Fibroblast of lung (primary cell): ENCODE measurements at regions not wholly inside any gene's neighbourhood (a gene's known extent, or its start where the extent isn't known, plus 50 kb on each side); places are given as distances from the start of the nearest gene placed in this dataset.

Experiments used
- DNase-seq, 2 donors: peaks; one replicate each; pipeline versions ENCODE4 v3.0.0 to v3.0.0-alpha.2; 2010; ENCODE audit warnings: low read depth in 2 of 2
- H2AFZ ChIP-seq: 2 replicates; pipeline ENCODE4 v1.5.1; 2012; ENCODE audit warnings: low read length, control low read depth, inconsistent platforms
- H3K27ac ChIP-seq: 2 replicates; pipeline ENCODE4 v1.5.1; 2011; ENCODE audit warnings: low read length, control low read depth; ENCODE audit not compliant: insufficient read depth
- H3K27me3 ChIP-seq: 2 replicates; pipeline ENCODE4 v1.5.1; 2011; ENCODE audit warnings: mild to moderate bottlenecking, low read length; ENCODE audit not compliant: control insufficient read depth, insufficient read depth
- H3K36me3 ChIP-seq: 2 replicates; pipeline ENCODE4 v1.5.1; 2011; ENCODE audit warnings: low read length; ENCODE audit not compliant: control insufficient read depth, insufficient read depth
- H3K4me1 ChIP-seq: 2 replicates; pipeline ENCODE4 v1.5.1; 2011; ENCODE audit warnings: low read length; ENCODE audit not compliant: control insufficient read depth, insufficient read depth; ENCODE audit errors: extremely low read depth
- H3K4me2 ChIP-seq: 2 replicates; pipeline ENCODE4 v1.5.1; 2011; ENCODE audit warnings: low read length, control low read depth; ENCODE audit not compliant: insufficient read depth; ENCODE audit errors: extremely low read depth
- H3K4me3 ChIP-seq, 4 experiments: fragments of 200-600 bp in 1 of 4; sonication (generic) in 1 of 4; replicated peaks in 1 of 4; 2 replicates each; pipeline ENCODE4 v1.5.1; 2011 to 2016; ENCODE audit warnings: low read length in 4 of 4, low read depth in 3 of 4, mild to moderate bottlenecking in 3 of 4, control low read depth in 2 of 4, inconsistent platforms in 1 of 4, mixed read lengths in 1 of 4; ENCODE audit not compliant: insufficient read depth in 1 of 4; ENCODE audit errors: control extremely low read depth in 1 of 4
- H3K79me2 ChIP-seq: 2 replicates; pipeline ENCODE4 v1.5.1; 2012; ENCODE audit warnings: mild to moderate bottlenecking, low read length, inconsistent platforms; ENCODE audit not compliant: control insufficient read depth, insufficient read depth
- H3K9ac ChIP-seq: 2 replicates; pipeline ENCODE4 v1.5.1; 2011; ENCODE audit warnings: mild to moderate bottlenecking, low read length, control low read depth; ENCODE audit not compliant: insufficient read depth
- H3K9me3 ChIP-seq: 2 replicates; pipeline ENCODE4 v1.5.1; 2012; ENCODE audit warnings: low read depth, low read length; ENCODE audit not compliant: control insufficient read depth, insufficient read depth
- H4K20me1 ChIP-seq: 2 replicates; pipeline ENCODE4 v1.5.1; 2011; ENCODE audit warnings: low read length; ENCODE audit not compliant: control insufficient read depth, insufficient read depth; ENCODE audit errors: extremely low read depth
- EZH2 ChIP-seq: IDR thresholded peaks from 2 replicates; pipeline ENCODE4 v1.5.1; 2012; ENCODE audit warnings: low read length, control low read depth, mild to moderate bottlenecking; ENCODE audit errors: missing control alignments
- TF ChIP-seq, protein P1 (sequence below), 2 donors: IDR thresholded peaks in 1 of 2; conservative IDR thresholded peaks in 1 of 2; 1 replicate in 1 of 2; 2 replicates in 1 of 2; pipeline ENCODE4 v1.5.1; 2011 to 2012; ENCODE audit warnings: low read length in 2 of 2, control low read depth in 1 of 2, inconsistent platforms in 1 of 2, low read depth in 1 of 2, mild to moderate bottlenecking in 1 of 2

DNA sequence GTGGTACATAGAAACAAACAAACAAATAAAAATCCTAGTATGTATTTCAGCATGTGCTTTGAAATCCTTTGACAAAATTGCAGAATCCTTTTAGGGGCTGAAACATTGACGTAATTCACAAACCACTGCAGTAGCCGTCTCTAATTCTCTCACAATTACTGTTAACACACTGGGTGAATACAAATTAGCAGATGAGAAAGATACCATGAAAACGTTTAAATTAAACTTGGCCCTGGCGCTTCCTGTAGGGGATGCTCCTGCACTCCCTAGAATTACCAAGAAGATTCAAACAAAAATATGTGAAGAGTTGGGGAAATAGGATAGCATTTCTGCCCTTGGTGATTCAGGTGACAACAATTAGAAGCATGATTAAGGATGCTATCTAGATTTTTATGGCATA, 772.5 kb upstream of the PRKX start:
- no peaks in the 10 kb centered on the region for H3K79me2 ChIP-seq
- no peaks in the 10 kb centered on the region for H4K20me1 ChIP-seq
- H2AFZ ChIP-seq, result no peak overlapping the region
- TF ChIP-seq, protein P1, sequence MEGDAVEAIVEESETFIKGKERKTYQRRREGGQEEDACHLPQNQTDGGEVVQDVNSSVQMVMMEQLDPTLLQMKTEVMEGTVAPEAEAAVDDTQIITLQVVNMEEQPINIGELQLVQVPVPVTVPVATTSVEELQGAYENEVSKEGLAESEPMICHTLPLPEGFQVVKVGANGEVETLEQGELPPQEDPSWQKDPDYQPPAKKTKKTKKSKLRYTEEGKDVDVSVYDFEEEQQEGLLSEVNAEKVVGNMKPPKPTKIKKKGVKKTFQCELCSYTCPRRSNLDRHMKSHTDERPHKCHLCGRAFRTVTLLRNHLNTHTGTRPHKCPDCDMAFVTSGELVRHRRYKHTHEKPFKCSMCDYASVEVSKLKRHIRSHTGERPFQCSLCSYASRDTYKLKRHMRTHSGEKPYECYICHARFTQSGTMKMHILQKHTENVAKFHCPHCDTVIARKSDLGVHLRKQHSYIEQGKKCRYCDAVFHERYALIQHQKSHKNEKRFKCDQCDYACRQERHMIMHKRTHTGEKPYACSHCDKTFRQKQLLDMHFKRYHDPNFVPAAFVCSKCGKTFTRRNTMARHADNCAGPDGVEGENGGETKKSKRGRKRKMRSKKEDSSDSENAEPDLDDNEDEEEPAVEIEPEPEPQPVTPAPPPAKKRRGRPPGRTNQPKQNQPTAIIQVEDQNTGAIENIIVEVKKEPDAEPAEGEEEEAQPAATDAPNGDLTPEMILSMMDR (conservative IDR thresholded peaks at IDR 0.05 in 1 of 2, IDR thresholded peaks at IDR 0.05 in 1 of 2; ENCODE audit: low read depth in 1 of 2, low read length in 2 of 2), result no peak
- no peak for TF ChIP-seq EZH2
- no peak overlapping the region for H3K4me2 ChIP-seq
- no peak overlapping the region for H3K4me3 ChIP-seq
- H3K9me3 ChIP-seq, result no peaks in the 10 kb centered on the region
- H3K36me3 ChIP-seq, result no peaks in the 10 kb centered on the region
- no peak overlapping the region for H3K9ac ChIP-seq
- no peak overlapping the region for H3K27ac ChIP-seq
- H3K27me3 ChIP-seq, result no peaks in the 10 kb centered on the region
- DNase-seq, result no peak
- no peaks in the 10 kb centered on the region for H3K4me1 ChIP-seq

DNA sequence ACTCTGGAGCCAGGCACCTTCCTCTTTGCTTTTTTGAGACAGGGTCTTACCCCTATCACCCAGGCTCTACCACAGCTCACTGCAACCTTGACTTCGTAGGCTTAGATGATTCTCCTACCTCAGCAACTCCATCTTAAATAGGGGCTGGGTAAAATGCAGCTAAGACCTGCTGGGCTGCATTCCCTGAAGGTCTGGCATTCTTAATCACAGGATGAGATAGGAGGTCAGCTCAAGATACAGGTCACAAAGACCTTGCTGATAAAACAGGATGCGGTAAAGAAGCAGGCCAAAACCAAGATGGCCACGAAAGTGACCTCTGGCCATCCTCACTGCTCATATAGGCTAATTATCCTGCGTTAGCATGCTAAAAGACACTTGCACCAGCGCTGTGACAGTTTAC, 770.8 kb upstream of the PRKX start:
- no peak for TF ChIP-seq EZH2
- TF ChIP-seq, protein P1 (conservative IDR thresholded peaks at IDR 0.05 in 1 of 2, IDR thresholded peaks at IDR 0.05 in 1 of 2; ENCODE audit: low read depth in 1 of 2, low read length in 2 of 2), result no peak
- no peak for DNase-seq
- no peaks in the 10 kb centered on the region for H3K4me1 ChIP-seq

DNA sequence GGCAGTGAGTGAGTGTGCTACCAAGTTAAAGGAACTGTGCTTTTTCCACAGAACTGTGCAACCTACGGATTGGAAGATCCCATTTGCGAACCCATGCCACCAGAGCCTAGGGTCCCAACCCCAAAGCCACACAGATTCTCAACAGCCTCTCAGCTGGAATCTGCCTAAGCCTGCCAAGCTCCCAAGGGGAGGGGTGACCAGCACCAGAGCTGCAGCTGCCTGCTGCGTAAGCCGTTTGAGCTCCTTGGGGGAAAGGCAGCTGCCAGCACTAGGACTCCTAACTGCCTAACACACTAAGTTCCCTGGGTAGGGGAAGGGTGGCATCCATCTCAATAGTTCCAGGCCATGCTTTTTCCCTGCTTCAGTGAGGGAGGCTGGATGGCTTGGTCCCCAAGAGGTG, 738.1 kb upstream of the PRKX start:
- H3K9ac ChIP-seq, result no peak overlapping the region
- H3K27me3 ChIP-seq, result no peaks in the 10 kb centered on the region
- H3K36me3 ChIP-seq, result no peaks in the 10 kb centered on the region
- TF ChIP-seq EZH2, result no peak
- TF ChIP-seq, protein P1 (conservative IDR thresholded peaks at IDR 0.05 in 1 of 2, IDR thresholded peaks at IDR 0.05 in 1 of 2; ENCODE audit: low read depth in 1 of 2, low read length in 2 of 2), result no peak
- H3K27ac ChIP-seq, result no peak overlapping the region
- H3K9me3 ChIP-seq, result no peaks in the 10 kb centered on the region
- H3K79me2 ChIP-seq, result no peaks in the 10 kb centered on the region
- no peak for DNase-seq
- no peak overlapping the region for H3K4me3 ChIP-seq
- no peak overlapping the region for H3K4me2 ChIP-seq
- no peak overlapping the region for H2AFZ ChIP-seq
- no peaks in the 10 kb centered on the region for H4K20me1 ChIP-seq
- no peaks in the 10 kb centered on the region for H3K4me1 ChIP-seq

More for the DNA sequence above, 770.8 kb upstream of the PRKX start:
- H3K27ac ChIP-seq, result no peak overlapping the region
- no peak overlapping the region for H2AFZ ChIP-seq
- no peak overlapping the region for H3K9ac ChIP-seq
- no peak overlapping the region for H3K4me2 ChIP-seq
- H3K79me2 ChIP-seq, result no peaks in the 10 kb centered on the region
- H3K9me3 ChIP-seq, result no peaks in the 10 kb centered on the region
- no peaks in the 10 kb centered on the region for H4K20me1 ChIP-seq
- no peaks in the 10 kb centered on the region for H3K36me3 ChIP-seq
- H3K27me3 ChIP-seq, result no peaks in the 10 kb centered on the region
- no peak overlapping the region for H3K4me3 ChIP-seq
